Right lobe of liver (tissue), 6 donors: ENCODE measurements at regions not wholly inside any gene's neighbourhood (a gene's known extent, or its start where the extent isn't known, plus 50 kb on each side); places are given as distances from the start of the nearest gene placed in this dataset.
A peak's percentile ranks its signal among the peaks of the same experiment; 100 is the strongest.

Source experiments
- ATAC-seq, 4 donors: fragments of 200-7000 bp; cut with Tn5 transposase; one replicate each; pipeline ENCODE4 v1.9.1; 2020; ENCODE audit warnings: mild to moderate bottlenecking in 4 of 4, moderate library complexity in 4 of 4
- DNase-seq, 3 donors: peaks; one replicate each; pipeline ENCODE4 v3.0.0-alpha.2; 2020
- H3K27ac ChIP-seq, 3 donors: fragments of 200-600 bp; one replicate each; pipeline ENCODE4 v1.8.0; 2022
- H3K27me3 ChIP-seq, 2 donors: fragments of 200-600 bp; one replicate each; pipeline ENCODE4 v1.8.0; 2022
- H3K36me3 ChIP-seq, 4 donors: fragments of 200-600 bp; sonication (generic) in 1 of 4; one replicate each; pipeline versions ENCODE4 v1.5.1 to v1.8.0; 2017 to 2022; ENCODE audit warnings: control low read depth in 1 of 4
- H3K4me1 ChIP-seq, 4 donors: fragments of 200-600 bp; sonication (generic) in 1 of 4; one replicate each; pipeline versions ENCODE4 v1.5.1 to v1.8.0; 2017 to 2022; ENCODE audit warnings: control low read depth in 1 of 4
- H3K4me3 ChIP-seq, 3 donors: fragments of 200-600 bp; one replicate each; pipeline ENCODE4 v1.8.0; 2022
- H3K9me3 ChIP-seq, 4 donors: fragments of 200-600 bp; sonication (generic) in 1 of 4; one replicate each; pipeline versions ENCODE4 v1.5.1 to v1.8.0; 2017 to 2022; ENCODE audit warnings: control low read depth in 1 of 4
- POLR2A ChIP-seq: fragments of 450-650 bp; IDR thresholded peaks from one replicate; pipeline ENCODE4 v1.6.1; 2017; ENCODE audit warnings: antibody characterized with exemption, mild to moderate bottlenecking
- WGBS: methylation state at CpG from one replicate; pipeline ENCODE4 v1.1.6; 2018; ENCODE audit warnings: low coverage, low lambda C conversion rate; ENCODE audit not compliant: insufficient coverage; ENCODE audit errors: missing lambda C conversion rate; 5-methylcytosine and 5-hydroxymethylcytosine counted together
- intact Hi-C, 2 donors: fragments of 100-400 bp; cut with DNase I; formaldehyde crosslinking; loops; one replicate each; pipeline versions ENCODE4 v1.11.2 to v1.14.1; 2022
- TF ChIP-seq, protein P1 (sequence below), 4 donors: fragments of 200-600 bp in 3 of 4; fragments of 450-650 bp in 1 of 4; IDR thresholded peaks; one replicate each; pipeline versions ENCODE4 v1.5.1 to v1.8.0; 2016 to 2022; ENCODE audit warnings: antibody characterized with exemption in 4 of 4, mild to moderate bottlenecking in 2 of 4
- donor health status: DM: no; HTN: yes; CAD: no.
- donor health status: DM: no; HTN: no; CAD: no.
- donor health status: DM: no; HTN: no; CAD: no.
- donor health status: DM: no; HTN: yes; CAD: no.
- donor health status: DM: no; HTN: yes; CAD: no.

DNA sequence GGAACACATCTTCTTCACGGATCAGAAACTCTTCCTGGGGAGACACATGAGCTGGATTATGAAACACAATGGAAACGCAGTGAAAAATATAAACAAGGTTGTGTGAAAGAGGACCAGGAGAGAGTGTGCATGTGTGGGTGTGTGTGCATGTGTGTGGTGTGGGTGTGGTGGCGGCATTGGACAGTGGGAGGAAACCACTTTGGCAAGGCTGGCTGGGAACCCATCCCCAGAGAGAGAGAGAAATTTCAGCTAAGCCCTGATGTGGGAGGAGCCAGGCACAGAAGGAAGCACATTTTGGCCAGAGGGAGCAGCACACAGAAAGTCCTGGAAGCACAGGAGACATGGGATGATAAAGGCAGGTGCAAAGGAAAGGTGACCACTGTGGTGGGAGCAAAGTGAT is 147.6 kb upstream of the COPS8 start:
- no peak for TF ChIP-seq POLR2A
- TF ChIP-seq, protein P1, sequence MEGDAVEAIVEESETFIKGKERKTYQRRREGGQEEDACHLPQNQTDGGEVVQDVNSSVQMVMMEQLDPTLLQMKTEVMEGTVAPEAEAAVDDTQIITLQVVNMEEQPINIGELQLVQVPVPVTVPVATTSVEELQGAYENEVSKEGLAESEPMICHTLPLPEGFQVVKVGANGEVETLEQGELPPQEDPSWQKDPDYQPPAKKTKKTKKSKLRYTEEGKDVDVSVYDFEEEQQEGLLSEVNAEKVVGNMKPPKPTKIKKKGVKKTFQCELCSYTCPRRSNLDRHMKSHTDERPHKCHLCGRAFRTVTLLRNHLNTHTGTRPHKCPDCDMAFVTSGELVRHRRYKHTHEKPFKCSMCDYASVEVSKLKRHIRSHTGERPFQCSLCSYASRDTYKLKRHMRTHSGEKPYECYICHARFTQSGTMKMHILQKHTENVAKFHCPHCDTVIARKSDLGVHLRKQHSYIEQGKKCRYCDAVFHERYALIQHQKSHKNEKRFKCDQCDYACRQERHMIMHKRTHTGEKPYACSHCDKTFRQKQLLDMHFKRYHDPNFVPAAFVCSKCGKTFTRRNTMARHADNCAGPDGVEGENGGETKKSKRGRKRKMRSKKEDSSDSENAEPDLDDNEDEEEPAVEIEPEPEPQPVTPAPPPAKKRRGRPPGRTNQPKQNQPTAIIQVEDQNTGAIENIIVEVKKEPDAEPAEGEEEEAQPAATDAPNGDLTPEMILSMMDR (IDR thresholded peaks at IDR 0.05) = no peak
- H3K27ac ChIP-seq = no peak overlapping the region
- DNase-seq (no peak), ATAC-seq (no peak)
- WGBS = 75% methylated on average over 3 of the region's 3 CpGs
- H3K9me3 ChIP-seq = no peaks in the 10 kb centered on the region
- intact Hi-C loops = no loop called here
- H3K27me3 ChIP-seq = no peaks in the 10 kb centered on the region
- H3K4me3 ChIP-seq = no peak overlapping the region
- H3K4me1 ChIP-seq = no peaks in the 10 kb centered on the region
- no peaks in the 10 kb centered on the region for H3K36me3 ChIP-seq

DNA sequence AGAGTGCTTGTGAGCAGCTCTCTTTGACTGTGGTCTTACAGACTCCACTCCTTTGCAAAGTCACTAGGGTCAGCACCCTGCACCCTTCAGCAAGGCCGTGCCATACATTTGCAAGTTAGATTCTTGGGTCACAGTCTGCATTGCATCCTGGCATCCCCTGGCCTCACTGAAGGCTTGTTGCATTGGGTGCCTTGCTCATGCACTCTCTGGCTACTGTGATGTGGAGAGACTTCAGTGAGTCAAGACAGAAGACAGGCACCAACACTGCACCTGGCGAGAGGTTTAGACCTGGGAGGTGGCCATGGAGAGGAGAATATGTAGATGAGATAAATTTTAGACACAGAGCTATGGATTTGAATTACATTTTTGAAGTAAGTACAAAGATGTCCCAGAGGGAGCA is 146.4 kb upstream of the COPS8 start:
- DNase-seq (no peak), ATAC-seq (no peak)
- H3K27ac ChIP-seq = no peak overlapping the region
- no peaks in the 10 kb centered on the region for H3K4me1 ChIP-seq
- no peak overlapping the region for H3K4me3 ChIP-seq
- H3K27me3 ChIP-seq = no peaks in the 10 kb centered on the region
- H3K36me3 ChIP-seq = no peaks in the 10 kb centered on the region
- no peaks in the 10 kb centered on the region for H3K9me3 ChIP-seq
- 100% methylated on average over 1 of the region's 2 CpGs for WGBS
- TF ChIP-seq POLR2A = no peak
- TF ChIP-seq, protein P1 (IDR thresholded peaks at IDR 0.05) = no peak
- intact Hi-C loops = no loop called here

DNA sequence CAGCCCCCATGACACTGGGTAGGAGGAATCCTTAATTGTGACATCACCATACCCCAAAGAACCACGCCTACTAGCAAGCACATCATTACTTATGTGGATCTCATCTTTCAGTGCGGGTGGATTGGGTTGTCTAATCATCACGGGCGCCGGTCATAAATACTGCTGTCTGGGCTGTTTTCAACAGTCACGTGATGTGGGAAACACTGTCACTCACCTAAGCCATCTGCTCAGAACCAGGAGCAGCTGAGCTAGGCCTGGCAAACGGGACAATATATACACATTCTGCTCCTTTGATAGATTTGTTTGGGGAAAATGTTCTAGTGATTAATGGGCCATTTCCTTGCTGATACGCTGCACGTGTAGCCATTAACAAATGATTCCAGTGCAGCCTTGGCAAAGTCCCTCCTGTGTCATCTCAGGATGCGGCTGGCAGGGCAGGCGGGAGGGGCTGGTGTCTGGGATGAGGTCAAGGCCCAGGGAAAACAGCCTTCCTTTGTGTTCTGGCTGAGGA is 145.9 kb upstream of the COPS8 start:
- intact Hi-C loops = no loop called here
- peak in 1 of 3 donors; percentile 39 for DNase-seq

DNA sequence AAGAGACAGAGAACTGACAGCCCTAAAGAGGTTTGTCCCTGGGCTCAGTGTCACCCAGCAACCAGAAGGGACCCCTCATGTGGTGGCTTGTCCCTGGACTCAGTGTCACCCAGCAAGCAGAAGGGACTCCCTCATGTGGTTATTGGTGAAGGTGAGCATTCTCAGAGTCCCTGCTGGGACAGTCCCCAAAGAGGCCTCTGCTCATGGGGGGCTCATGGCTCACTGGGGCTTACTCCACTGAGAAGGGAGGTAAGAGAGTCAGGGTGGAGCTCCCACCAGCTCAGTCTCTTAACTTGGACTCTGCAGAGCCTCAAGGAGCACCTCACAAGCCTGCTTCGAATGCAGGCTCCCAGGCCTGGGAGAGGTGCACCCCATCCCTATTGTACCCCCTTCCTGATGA is 145.2 kb upstream of the COPS8 start:
- H3K9me3 ChIP-seq = no peaks in the 10 kb centered on the region
- no peak overlapping the region for H3K27ac ChIP-seq
- no peak overlapping the region for H3K4me3 ChIP-seq
- TF ChIP-seq POLR2A = no peak
- TF ChIP-seq, protein P1 (IDR thresholded peaks at IDR 0.05) = no peak
- H3K4me1 ChIP-seq = no peaks in the 10 kb centered on the region
- DNase-seq (no peak), ATAC-seq (no peak)
- no peaks in the 10 kb centered on the region for H3K27me3 ChIP-seq
- no CpG with 5 or more reads among the region's 1 CpG for WGBS
- intact Hi-C loops = no loop called here
- no peaks in the 10 kb centered on the region for H3K36me3 ChIP-seq

More for the DNA sequence above, 145.9 kb upstream of the COPS8 start:
- Histone ChIP-seq H3K27ac (no peak overlapping the region), H3K4me1 (no peaks in the 10 kb centered on the region), H3K4me3 (no peak overlapping the region), H3K36me3 (no peaks in the 10 kb centered on the region), H3K27me3 (no peaks in the 10 kb centered on the region), H3K9me3 (no peaks in the 10 kb centered on the region)
- no peak for TF ChIP-seq POLR2A
- TF ChIP-seq, protein P1 (IDR thresholded peaks at IDR 0.05) = no peak
- WGBS = 72% methylated on average over 9 of the region's 11 CpGs
- peak; percentile 35 to 59 (median 48) for ATAC-seq
